GM18907 (cell line): ENCODE measurements at regions not wholly inside any gene's neighbourhood (a gene's known extent, or its start where the extent isn't known, plus 50 kb on each side); places are given as distances from the start of the nearest gene placed in this dataset.

Experiments used
- ATAC-seq: cut with Tn5 transposase; IDR thresholded peaks from one replicate; pipeline ENCODE4 v1.9.1; 2021; ENCODE audit warnings: mild to moderate bottlenecking, moderate library complexity; ENCODE audit not compliant: unreplicated experiment

DNA sequence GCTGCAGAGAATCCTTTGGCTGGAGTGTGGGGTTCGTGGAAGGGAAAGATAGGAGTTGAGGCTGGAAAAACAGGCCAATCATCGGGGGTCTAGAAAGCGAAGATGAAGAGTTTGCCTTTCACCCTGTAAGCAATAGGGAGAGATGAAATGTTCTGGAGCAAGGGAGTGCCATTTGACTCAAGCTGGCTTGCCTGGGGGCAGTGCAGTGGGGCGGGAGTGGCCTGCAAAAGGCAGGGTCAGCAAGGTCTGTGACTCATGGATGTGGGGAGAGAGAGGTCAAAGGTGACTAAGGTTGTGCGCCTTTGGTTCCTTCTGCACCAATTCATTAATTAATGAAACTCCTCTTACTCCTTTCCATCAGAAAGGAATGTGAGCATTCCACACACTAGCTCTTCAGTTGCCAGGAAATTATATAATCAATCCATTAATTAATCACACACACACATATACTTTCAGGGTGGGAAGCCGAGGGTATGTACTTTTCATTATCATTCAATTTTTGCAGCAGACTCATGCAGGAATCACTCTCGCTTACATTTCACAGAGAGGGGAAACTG, 227.6 kb downstream of the MYCN start:
- no peak for ATAC-seq

DNA sequence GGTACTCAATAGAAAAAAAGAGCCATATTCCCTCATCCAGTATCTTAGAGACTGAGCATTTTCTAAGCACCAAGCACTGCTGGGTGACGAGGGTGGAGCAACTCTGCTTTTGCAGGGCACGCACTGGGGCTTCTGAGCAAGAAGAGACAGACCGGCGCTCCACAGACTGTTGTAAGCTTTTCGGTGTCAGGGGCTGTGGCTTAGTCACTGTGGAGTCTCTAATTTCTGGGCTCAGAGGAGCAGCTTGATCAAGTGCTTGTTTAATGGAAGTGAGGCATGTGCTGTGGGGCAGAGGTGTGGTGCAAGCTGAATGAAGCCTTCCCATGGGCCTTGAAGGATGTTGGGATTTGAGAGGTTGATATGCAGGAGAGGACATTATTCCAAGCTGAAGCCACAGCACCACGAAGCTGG, 227.1 kb downstream of the MYCN start:
- no peak for ATAC-seq

DNA sequence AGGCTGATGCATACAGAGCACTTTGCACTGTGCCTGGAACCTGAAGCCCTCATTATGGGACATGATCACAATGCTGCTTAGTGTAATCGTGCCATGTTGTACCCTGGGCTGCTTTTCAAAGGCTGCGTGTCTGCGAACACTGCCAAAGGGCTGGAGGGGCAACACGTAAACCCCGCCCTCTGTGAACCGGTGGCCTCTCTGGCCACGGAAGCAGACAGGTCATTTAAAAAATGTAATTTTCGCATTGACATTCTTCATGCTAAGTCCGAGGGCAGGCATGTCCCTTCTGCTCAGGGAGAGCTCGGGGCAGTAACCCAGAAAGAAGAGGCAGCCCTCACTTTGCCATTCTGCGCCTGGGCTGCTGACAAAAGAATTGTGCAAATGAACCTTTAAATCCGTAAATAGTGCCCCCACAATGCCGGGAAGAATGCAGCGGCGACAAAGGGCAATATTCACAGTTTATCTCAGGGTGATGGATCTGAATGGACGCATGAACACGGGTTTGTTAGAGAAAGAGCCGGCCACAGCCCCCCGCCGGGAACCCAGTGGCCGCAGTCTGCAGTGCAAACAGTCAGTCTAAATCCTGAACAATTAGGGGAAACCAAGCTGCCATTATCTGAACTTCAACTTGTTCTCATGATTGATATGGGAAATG, 226.1 kb downstream of the MYCN start:
- ATAC-seq, result no peak

DNA sequence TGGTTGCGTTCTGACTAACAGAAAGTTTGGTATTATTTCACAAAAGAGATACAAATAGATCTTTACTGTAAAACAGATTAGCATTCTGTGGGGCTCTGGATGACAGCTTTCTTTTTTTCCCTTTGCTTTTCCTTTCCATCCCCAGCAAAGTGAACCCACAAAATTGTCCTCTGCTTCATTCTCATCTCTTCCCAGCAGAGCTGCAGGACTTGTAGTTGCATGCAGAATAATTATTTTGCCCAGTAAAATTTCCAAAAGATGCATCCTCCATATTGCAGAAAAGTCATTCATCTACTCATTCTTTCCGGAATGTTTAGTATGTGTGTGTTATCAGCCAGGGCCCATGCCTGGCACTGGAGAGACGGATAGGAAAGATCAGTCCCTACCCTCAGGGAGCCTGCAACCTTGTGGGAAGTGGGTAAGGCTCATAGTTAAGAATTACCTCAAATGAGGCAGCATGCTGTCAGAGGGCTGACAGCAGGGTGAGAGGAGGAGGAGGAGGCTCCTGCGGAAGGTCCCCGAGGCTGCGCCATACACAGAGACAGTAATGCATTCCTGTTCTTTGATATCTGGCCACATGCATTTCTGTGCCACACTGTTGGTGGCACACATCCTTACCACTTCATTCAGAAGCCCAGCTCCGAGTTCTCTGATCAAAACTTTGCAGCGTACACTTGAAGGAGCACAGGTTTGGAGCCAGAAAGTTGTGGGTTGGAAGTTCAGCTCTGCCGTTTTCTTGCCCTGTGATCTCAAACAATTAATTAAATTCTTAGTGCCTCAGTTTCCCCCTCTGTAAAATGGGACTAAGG, 225.4 kb downstream of the MYCN start:
- ATAC-seq, result no peak

DNA sequence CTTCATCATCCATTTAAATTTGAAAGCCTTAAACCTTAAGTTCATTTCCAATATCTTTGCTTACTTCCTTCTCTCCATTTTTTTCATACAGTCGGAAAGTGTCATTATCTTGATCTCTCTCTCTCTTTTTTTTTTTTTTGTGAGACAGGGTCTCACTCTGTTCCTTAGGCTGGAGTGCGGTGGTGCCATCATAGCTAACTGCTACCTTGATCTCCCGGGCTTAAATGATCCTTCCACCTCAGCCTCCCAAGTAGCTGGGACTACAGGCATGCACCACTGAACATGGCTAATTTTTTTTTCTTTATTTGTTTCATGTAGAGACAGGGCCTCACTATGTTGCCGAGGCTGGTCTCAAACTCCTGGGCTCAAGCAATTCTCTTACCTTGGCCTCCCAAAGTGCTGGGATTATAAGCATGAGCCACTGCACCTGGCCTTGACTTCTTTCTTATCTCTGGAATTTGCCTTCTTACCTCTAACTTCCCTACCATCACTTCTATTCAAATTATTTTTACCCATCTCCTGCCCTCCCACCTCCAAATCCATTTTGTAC, 222.2 kb downstream of the MYCN start:
- no peak for ATAC-seq

DNA sequence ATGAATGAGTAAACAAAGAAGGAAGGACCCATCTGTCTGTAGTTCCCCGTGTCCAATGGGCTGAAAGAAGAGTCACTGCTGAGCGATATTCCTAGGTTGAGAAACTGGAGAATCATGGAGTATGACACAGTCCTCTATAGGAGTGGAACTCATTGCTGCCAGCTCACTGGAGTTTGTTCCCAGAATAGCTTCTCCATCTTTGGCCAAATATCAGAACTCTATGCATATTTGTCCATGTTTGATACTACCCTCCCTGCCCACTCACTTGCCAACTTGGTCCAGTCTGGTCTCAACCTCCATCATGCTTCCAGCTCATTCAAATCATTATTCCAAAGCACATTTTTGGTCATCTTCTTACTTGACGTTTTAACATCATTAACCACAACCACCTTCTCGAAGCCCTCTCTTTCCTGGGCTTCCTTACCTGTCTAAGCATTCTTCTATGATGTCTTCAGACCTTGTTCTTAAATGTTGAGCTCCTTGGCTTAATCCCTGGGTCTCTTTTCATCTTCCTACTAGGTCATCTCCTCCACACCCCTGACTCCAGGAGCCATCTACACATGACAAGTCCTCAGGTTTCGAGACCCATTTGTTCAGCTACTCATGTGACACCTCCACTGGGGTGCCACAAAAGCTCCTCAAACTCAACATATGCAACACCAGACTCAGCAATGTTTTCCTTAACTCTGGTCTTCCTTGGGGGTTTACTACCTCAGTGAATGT, 221.6 kb downstream of the MYCN start:
- no peak for ATAC-seq

DNA sequence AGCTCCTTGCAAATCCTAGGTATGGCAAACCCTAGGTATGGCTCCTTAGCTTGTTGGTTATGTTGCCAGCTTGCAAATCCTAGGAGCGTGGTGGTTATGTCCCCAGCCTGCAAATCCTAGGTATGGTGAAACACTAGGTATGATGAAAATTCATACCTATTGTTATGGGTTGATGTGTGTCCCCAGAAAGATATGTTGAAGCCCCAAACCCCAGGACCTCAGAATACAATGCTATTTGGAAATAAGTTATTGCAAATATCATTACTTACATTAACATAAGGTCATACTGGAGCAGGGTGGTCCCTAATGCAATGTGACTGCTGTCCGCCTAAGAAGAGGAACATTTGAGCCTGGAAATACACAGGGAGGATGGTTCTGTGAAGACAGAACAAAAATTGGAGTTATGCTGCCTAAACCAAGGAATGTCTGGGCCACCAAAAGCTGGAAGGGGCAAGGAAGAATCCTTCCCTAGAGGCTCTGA, 220.8 kb downstream of the MYCN start:
- no peak for ATAC-seq

DNA sequence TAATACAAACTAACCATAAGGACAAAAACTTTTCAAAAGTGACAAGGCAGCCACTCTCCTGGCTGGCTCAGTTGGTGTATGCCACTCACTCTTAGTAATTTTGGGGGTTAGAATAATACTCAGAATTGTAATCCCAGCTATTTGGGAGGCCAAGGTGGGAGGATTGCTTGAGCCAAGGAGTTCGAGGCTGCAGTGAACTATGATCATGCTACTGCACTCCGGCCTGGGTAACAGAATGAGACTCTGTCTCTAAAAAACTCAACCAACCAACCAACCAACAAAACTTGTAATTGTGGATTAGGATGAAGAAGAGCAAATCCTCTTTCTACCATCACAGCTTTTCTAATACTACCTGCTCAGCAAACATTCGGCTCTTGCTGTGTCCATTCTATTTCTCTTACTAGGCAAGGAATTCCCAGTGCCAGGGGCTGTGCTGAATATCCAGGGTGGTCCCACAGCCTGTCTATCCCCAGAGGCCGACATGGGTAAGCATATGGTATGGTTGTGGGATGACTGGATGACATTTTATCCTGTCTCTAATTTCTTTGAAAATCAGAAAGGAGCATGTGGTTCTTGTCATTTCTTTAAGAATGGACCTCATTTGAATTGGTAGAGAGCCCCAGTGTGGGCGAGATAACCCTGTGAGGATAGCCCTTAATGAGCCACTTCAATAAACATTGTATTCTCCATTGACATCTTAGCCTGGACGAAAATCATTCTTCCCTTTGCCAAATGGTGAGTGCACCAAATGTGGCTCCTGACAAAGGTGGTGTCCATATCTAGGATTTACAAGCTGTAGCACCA, 220.1 kb downstream of the MYCN start:
- no peak for ATAC-seq

DNA sequence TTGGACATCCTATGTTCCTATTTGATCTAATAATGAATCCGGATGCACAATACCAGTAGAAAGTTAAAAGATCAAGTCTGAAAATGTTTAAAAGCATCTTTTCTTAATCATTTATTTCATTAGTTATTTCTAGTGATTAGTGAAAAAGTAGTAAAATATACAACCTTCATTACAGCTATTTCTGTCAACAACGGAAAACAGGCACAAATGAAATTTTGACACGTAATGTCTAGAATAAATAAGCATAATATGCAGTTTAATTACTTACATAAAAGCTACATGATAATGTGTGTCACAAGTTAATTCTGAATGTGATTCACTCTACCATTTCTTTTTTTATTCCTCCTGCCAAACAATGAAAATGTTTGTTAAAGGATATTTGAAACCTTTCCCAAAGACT, 216.1 kb downstream of the MYCN start:
- ATAC-seq, result no peak

DNA sequence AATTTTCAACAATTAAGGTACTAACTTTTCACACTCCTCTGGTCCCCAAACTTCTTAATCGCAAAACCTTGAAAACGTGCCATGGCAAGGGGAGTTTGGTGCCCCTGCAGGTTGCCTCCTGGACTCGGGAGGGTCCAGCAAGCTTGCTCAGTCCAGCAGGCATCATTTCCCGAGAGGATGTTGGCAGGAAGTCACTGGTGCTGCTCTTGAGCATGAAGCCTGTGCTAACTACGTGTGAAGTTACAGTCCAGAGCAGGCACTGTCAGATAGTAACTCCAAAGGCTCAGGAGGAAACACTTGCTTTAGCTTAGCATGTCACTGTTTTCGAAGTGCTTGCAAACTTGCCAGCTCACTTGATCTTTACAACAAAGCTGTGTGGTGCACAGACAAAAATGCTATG, 215.4 kb downstream of the MYCN start:
- ATAC-seq, result no peak

DNA sequence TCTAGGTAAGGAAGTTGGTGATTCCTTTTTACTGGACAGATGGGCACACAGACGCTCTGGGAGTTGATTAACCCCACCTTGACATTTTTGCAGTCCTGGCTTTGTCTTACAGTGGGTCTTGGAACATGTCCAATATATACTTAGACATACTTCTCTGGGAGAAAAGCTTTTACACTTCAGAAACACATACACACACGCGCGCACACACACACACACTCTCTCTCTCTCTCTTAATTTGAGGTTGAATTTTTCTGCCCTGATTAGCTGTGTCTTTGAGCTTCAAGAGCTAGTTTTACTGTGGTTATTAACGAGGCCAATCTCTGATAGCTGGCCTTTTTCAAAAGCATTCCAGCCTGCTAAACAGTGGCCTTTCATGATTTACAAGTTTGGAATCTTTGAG, 215.0 kb downstream of the MYCN start:
- no peak for ATAC-seq

DNA sequence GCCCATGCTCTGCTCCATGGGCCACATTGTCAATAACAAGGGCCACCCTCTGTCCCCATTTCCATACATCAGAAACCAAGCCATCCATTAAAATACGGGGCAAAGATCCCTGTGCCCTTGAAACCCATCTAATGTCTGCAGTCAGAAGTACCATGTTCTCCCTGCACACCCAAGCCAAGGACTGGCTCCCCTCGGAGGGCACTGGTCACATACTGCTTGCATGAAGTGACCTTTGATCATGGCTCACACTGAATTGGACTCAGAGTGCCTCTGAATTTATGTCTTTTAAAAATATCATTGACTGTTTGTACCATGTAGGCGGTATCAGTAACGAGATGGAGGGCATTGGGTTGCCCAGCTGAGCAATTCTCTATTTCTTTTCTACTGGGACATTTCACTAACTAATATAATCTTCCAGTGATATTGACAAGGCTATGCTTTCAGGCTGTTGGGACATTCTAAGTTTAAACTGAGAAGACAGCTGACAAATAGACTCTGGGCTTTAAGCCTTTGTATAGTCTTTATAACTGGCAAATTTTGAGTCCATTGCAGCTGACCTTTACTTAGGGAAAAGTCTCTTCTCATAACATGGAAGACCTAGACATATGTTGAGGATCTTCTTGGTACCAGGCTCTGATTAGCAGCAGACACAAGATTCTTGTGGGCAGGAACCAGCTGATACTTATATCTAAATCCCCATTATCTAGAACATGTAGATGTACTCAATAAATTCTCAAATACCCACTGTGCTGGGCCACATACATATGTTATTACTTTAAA, 214.3 kb downstream of the MYCN start:
- no peak for ATAC-seq

DNA sequence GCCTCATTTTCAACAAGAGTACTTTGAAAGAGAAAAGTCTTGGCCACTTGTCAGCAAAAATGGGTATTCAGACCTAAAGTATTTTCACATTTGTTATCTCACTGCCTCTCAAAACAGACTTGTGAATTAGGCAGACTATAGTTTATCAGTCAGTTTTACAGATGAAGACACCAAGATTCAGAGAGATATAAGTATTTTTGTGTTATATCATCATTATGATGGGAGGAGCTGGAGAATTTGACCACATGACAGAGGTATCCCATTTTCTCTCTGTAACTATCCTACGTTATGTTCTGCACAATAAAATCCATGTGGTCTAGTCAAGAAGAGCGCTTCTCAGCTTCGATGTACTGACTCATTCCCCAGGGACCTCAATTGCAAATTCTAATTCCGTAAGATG, 213.7 kb downstream of the MYCN start:
- no peak for ATAC-seq

DNA sequence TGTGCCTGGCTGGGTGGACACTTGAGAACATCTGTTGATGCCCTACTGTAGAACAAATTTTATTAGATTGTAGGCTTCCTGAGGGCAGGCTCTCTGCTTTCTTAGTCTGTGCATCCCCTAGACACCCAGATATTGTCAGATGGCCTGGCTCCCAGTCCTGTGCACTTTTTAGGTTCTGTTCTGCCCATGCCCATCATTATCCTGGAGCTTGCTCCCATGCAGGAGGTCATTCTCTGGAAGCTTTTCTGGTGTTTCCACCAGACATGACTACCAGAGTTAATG, 213.3 kb downstream of the MYCN start:
- ATAC-seq, result no peak

DNA sequence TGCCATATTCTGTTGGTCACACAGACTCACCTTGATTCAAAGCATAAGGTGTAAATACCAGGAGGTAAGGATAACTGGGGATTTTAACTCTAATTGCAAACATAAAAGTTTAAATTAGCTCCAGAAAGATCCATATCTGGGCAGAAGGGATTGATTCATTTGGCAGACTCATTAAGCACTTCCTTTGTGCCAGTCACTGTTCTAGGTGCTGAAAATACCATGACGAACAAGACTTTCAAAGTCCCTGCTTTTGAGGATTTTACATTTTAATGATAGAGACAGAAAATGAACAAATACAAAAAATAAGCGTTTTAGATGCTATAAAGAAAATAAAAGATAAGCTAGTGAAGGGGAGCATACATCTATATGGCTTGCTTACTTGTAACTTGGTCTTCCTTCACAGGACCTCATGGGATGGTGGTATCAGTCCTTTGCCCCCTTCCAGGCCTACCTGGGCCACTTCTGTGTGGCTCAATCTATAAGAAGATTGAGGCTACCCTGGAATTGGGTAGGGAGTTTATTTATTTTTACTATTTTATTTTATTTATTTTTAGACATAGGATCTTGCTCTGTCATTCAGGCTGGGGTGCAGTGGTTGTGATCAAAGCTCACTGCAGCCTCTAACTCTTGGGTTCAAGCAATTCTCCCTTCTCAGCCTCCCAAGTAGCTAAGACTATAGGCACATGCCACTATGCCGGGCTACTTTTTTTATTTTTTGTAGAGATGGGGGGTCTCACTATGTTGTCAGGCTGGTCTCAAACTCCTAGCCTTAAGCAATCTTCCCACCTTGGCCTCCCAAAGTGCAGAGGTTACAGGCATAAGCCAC, 212.8 kb downstream of the MYCN start:
- ATAC-seq, result no peak

DNA sequence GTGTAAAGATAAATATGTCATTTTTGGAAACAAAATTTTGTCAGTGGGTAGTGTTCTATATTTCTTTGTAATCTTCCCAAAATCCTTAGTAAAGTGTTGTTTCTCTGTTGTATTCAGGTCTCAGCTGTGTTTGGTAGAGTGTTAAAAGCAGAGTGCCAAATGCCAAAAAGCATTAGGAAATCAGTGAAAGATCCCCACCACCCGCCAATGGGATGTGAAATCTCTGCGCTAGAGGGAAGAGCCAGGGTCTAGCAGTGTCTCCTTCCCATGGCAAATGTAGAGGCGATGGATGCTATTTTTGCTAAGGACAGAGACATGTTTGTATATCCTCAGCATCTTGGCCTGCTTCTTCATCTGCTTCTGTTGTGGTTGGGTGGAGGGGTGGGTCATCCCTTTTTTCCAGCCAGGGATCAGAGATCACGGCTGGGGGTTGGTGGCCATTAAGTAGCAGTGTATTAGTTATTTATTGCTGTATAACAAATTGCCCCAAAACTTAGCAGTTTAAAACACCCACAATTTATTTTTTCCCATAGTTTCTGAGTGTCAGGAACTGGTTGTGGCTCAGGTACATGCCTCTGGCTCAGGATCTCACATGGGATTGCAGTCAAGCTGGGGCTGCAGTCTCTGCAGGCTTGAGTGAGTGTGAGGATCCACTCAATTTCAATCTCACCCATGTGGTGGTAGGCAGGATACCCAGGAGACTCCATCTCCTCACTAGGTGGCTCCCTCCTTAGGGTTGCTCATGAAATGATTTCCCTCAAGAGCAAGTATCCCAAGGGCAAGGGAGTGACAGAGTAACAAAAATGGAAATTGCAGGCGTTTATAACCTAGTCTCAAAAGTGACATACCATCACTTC, 211.9 kb downstream of the MYCN start:
- no peak for ATAC-seq

DNA sequence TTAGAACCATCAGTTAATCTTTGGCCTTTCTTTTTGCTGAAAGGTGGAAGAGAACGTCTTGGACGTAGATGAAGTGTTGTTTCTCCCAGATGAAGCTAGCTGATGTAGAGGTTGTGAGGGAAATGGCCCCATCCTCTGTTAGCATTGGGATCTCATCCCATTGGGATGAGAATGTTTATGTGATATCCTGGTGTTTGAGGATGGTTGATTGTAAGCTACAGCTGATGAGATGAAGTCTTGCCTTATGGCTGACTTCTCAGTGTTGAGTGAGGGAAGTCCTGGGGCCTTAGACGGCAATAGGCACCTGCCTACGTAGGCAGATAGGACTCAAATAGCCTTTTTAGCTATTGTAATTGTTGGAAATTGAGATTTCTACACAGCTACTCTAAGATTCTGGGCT, 211.3 kb downstream of the MYCN start:
- no peak for ATAC-seq

DNA sequence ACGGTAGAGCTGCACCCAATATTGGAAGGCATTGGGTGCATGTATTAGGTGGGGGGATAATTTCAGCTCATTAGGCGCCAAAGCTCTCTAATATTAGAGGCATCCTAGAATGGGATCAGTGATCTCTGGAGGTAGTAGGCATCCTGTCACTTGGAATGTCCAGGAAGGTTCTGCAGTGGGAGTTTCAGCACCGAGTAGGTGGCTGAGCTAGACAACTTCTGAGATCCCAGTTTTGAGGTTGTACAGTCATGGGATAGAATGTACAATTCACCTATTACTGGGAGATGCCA, 210.9 kb downstream of the MYCN start:
- ATAC-seq, result no peak
